ENCODE measurements at regions not wholly inside any gene's neighbourhood (a gene's known extent, or its start where the extent isn't known, plus 50 kb on each side); places are given as distances from the start of the nearest gene placed in this dataset.

DNA sequence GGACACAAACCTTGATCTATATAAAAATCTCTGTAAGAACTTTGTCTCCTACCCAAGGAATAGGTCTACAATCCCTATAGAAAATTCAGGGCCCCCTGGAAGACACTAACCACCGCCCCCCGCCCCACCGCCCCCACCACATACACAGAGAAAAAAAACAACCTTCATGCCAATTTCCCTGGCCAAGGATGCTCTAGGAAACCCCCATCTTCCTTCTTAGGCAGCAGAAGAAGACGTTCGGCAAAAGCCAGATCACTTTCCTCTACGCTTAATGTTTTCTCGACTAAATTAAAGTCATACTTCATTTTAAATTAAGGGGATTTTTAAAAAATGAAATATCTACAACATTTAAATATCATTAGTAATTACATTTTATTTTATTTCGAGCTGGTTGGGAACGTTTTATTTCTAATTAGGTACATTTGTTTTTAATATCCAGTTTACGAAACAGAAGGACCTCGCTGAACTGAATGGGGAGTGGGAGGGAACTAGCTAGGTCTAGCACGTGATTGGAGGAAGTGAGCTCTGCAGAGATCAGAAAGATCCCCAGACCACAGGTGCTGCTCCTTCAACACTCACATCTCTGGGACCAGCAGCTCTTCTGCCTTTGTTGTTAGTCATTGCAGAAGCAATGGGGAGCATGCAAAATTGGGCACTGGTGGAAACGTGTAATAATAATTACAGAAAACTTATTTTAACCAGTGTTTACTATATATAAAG lies 472.3 kb downstream of the MN1 start:
- DNase-seq = no peak

- no peak for DNase-seq
These were observed 471.4 kb downstream of the MN1 start for GRCh38 chr22:27329966-27330645.

DNA sequence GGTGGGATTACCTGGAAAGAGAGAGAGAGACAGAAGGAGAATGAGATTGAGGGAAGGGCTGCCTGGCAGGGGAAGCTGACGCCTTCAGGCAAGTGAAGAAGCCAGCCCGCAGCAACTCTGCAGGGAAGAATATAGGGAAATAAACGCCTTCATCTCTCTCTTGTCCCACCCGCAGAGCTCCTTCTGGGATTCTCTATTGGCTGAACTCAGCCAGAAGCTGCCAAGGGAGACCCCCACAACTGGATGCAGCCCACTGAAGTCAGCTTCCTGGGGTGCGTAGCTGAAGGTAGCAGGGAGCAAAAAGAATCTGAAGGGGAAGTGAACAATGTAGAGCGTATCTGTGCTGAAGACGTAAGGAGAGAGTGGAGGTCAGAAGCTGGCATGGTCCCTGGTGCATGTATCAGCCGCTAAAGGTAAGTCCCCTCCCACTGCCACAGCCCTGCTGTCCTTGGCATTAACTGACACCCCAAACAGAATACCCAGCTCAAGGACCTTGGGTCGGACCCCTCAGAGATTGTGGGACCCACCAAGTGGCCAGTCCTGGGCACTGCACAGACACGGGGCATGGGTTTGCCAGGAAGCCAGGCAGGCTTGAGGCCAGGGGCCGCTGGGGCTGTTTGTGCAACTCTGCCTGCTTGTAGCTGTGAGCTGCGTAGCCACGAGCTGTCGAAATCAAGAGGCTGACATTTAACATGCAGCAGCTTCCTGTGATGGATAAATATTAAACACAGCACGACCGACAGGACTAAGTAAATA lies 469.9 kb downstream of the MN1 start:
- DNase-seq = peak; percentile 1

- no peak for DNase-seq
These were observed 466.4 kb downstream of the MN1 start for GRCh38 chr22:27335102-27335660.

DNA sequence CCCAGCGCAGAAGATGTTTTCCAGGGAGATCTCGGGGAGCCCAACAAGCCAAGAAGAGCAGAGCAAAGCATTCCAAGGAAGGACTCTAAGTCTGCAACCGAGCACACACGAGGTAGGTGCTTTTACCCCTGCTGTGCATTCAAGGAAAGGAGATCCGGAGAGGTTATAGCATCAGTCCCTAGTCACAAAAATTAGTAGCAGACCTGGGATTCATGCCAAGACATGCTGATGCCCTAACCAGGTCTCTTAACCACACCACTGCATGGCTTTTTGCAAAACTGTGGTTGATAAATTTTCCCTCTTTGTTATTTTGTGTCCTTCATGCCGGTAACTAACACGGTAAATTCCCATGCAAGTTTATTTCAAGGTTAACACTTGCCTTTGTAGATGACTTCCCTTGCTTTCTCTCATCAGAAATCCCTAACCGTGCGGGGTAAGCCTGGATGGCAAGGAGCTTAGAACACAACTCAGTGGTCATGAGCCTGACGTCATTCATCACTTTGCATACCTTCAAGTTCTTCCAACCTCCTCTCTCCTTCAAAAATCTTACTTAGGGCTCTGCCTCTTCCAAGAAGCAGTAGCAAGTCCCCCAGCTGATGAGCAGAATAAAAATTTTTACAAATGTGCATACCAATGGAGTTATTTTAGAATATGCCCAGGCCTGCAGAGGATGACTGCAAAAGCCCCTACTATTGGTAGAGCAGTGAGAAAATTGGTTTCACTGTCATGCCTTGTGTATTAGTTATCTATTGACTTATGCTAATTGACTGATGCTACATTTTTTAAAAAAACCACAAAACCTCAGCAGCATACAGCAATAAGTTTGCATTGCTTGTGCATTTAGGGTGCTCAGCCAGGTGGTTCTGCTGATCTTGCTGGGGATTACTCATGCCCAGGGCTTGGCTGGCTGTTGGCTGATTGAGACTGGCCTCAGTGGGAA lies 465.1 kb downstream of the MN1 start:
- DNase-seq = no peak

DNA sequence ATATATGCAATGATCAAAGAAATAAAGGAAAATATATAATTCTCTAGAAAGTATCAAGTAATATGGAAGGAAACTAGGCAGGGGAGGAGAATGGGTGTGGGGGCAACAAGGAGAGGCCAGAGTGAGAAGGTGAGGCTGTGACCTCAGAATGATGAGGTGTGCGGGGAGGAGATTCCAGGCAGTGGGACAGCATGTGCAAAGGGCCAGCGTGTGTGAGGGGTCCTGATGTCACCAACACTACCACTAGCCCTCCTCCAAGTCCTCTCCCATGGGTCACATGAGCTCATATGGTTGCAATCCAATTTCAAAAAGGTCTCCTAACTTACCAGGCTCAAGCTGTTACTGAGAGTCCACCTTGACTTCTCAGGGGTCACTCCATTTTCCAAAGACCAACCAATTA lies 463.9 kb downstream of the MN1 start:
- DNase-seq = no peak

GRCh38 chr22:27340047-27340446 lies 461.5 kb downstream of the MN1 start:
- no peak for DNase-seq

- DNase-seq = no peak
These were observed 457.0 kb downstream of the MN1 start for GRCh38 chr22:27344546-27344945.

DNA sequence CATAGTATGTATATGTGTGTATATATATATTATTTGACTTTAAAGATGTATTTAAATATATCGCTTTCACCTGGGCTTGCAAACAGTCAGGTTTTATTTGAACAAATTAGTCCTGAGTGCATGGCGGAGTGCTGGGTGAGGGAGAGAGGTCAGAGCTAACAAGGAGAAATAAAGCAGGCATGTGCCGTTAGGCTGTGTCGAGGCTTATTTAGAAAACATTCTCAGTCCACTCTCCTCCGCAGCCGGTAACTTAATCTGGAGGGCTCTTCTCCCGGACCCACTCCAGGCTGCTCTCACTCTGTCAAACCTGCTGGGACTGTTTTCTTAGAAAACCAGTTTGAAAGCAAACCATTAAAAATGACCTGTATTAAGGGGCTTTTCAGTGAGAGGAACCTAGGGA lies 455.9 kb downstream of the MN1 start:
- DNase-seq = no peak

DNA sequence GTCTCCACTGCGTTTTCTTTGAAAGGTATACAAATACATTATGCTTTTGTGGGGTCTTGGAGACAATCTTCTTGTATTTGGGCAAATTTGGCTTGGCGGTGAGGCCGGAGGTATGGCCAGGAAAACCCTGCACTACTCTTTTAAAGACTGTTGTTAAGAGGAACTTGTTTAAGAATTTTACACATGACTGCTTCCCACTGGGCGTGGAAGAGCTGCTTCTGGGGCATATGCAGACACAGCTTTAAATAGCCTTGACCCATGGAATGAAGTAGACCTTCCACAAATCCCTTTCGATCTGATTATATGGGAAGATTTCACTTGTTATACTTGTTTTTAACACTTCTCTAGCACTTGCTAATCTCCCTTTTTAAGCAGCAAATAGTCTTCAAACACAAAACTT lies 453.6 kb downstream of the MN1 start:
- no peak for DNase-seq

DNA sequence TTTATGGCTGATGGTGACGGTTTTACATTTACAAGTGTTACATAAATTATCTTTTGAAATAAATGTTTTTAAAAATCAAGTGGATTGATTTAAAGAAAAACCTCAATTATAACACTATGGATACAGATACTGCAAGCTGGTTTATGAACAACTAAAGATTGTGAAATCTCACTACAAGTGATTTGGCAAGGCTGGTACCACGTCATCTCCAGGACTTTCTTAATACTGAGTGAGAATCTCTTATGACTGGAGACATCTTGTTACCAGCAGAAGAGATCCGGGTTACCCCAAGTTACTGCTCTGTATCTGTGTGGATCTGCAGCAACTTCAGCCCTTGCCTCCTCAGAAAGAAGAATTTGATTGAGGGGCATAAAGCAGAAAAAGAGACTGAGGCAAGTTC lies 452.9 kb downstream of the MN1 start:
- no peak for DNase-seq

DNA sequence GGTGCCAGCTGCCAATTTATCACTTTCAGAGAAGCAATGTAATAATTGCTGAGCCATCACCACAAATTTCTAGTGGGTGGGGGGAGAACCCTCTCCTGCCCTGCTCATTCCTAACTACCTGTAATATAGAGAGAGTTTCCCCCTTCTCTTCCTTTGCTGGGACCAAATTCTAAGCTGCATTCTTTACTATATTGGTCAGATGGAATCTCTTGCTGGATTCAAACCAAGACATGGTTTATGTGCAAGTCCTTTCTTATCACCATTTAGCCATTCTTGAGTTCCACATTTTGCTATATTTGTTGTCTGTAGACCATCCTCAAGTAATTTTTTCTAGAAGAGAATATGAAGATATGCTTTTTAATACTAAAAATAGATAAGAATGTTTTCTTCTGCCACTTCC lies 452.1 kb downstream of the MN1 start:
- DNase-seq = no peak

DNA sequence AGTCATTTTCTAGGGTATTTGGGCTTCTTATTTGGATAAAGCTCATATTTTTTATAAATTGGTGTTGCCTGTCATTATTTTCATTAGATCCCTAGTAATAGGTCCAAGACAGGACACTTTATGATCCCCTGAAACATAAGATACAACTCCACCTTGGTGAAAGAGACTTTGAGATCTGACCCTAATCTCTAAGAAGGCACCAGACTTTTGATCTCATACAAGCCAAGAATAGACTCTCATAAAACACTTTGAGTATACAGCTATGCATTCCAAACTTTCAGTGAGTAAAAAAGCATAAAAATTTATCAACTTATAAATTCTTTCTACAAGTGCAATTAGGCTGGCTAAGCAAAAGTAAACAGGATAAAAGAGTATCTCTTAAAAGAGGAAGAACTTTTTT lies 451.2 kb downstream of the MN1 start:
- DNase-seq = no peak

- no peak for DNase-seq
These were observed 449.1 kb downstream of the MN1 start for GRCh38 chr22:27352426-27352825.

DNA sequence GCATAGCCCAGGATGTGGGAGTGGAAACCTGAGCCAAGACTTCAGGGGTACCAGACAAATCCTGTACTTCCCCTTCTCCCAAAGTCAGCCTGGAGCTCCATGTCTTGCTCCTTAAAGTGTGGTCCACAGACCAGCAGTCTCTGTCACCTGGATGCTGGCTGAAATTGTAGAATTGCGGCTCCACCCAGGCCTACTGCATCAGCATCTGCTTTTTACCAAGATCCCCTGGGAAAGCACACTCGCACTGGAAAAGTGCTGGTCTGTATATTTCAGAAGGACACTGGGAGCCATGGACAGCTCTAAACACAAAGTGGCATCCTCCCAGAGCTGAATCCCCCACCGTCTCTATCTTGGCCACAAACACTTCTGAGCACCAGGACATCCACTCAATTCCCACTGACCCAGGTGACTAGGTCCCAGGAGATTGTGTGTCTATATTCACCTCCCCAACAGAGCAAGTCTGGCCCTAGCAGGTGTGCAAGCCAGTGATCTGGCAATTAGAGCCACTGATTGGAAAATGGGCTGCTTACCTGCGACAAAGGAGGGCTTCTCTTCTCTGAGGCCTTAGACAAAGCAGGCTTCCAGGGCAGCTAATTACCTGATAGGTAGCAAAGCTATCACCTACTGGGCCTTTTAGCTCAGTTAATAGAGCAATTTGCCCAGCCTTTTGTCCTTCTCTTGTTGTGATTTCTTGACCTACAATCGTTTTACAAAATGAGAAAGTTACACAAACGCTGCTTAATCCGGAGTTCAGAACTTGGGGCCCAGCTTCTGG lies 443.3 kb downstream of the MN1 start:
- DNase-seq = no peak

DNA sequence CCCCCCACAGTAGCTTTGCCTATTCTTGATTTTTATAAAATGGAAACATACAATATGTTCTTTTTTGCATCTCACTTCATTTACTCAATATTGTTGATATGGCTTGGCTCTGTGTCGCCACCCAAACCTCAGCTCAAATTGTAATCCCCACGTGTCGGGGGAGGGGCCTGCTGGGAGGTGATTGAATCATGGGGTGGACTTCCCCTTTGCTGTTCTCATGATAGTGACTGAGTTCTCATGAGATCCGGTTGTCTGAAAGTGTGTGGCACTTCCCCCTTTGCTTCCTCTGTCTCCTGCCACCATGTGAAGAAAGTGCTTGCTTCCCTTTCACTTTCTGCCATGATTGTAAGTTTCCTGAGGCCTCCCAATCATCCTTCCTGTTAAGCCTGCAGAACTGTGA lies 431.3 kb downstream of the MN1 start:
- peak; percentile 0 for DNase-seq

DNA sequence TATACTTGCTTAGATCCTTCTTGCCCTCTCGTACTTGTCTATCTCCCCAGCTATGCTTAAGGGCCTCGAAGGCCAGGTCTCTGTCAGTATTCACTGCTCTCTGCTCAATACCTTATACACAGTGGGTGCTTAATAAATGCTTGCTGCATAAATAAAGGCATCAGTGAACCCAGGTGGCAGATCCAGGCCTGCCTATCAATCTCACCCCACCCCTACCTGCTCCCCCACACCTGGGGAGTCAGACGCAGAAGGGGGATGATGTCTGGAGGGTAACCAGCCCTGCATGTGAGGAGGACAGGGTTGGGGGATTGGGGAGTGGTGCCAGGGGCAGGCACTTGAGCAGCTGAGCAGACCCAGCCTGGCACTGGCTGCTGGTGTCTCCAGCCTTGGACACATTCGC lies 430.6 kb downstream of the MN1 start:
- DNase-seq = no peak

DNA sequence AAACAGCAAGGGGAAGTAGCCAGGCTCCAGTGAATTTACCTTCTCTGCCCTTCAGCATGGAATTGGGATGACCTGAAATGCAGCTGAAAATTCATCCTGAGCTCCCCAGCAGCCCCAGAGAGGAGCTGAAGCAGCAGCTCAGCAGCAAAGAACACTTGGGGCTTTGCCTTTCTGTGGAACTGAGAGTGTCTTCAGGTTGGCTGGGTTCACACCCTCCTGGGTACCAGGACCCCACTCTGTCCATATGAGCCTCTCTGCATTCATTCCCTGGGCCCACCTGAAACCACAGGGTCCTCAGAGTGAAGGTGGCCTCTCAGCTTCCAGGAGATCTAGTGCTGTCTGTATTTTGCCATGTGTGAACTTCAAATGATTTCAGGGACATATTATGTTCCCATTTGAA lies 429.2 kb downstream of the MN1 start:
- DNase-seq = no peak

GRCh38 chr22:27372969-27373670 lies 428.4 kb downstream of the MN1 start:
- DNase-seq = no peak

DNA sequence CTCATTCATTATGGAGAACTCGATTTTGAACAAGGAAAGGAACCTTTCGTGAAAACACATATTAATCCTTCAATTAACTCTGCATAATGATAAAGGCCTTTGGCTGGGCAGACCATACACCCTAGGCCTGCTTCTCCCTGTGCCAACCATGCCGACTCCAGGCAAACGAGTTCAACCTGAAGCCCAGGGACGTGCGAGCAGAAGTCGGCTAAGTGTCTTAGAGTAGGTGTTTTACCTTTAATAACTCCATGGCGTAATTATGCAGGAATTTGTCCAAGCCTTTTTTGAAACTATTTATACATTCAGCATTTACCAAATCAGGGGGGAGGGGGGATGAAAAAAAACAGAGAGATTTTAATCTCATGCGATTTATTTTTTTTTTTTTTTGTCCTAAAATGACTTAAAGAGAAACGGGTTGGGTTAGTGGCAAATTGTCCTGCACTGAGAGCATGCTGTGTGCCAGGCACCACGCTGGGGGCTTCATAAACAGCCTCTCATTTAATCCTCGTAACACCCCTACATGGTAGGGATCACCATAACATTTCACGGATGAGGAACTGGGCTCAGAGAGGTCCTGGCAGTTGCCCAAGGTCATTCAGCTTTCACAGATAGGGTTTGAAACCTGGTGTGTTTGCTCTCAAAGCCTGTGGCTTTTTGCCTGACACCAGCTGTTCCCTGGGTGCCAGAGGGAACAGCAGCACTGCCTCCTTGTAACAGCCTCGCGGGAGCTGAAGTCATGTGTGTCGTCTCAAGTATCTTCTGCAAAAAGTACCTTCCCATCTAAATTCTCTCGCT lies 423.9 kb downstream of the MN1 start:
- DNase-seq = no peak

All from activated CD4-positive, alpha-beta T cell treated with anti-CD3 and anti-CD28 coated beads, Interleukin-2, amount 50 U/mL, for 16 hours (primary cell).